ENCODE measurements at regions not wholly inside any gene's neighbourhood (a gene's known extent, or its start where the extent isn't known, plus 50 kb on each side); places are given as distances from the start of the nearest gene placed in this dataset.

- no peak overlapping the region for H3K4me3 Mint-ChIP-seq (ENCODE audit: unreplicated experiment)
- DNase-seq (ENCODE audit: low spot score) = no peak
- peaks cover 3% of the 10 kb centered on the region for H3K36me3 Mint-ChIP-seq (ENCODE audit: low read depth, unreplicated experiment)
- peaks cover 15% of the 10 kb centered on the region for H3K27me3 Mint-ChIP-seq (ENCODE audit: unreplicated experiment)
- no peaks in the 10 kb centered on the region for H3K9me3 Mint-ChIP-seq (ENCODE audit: unreplicated experiment)
- peaks cover 36% of the 10 kb centered on the region for H3K4me1 Mint-ChIP-seq (ENCODE audit: unreplicated experiment)
- TF ChIP-seq CTCF (IDR thresholded peaks at IDR 0.05; ENCODE audit: unreplicated experiment) = no peak
- no peak overlapping the region for H3K27ac Mint-ChIP-seq (ENCODE audit: unreplicated experiment)
These were observed 378.3 kb upstream of the MYT1L start for GRCh38 chr2:2709431-2709770.

GRCh38 chr2:2708575-2709430 is 377.7 kb upstream of the MYT1L start:
- H3K4me3 Mint-ChIP-seq (ENCODE audit: unreplicated experiment) = no peak overlapping the region
- peaks cover 3% of the 10 kb centered on the region for H3K36me3 Mint-ChIP-seq (ENCODE audit: low read depth, unreplicated experiment)
- H3K4me1 Mint-ChIP-seq (ENCODE audit: unreplicated experiment) = peaks cover 42% of the 10 kb centered on the region
- peaks cover 15% of the 10 kb centered on the region for H3K27me3 Mint-ChIP-seq (ENCODE audit: unreplicated experiment)
- DNase-seq (ENCODE audit: low spot score) = no peak
- no peaks in the 10 kb centered on the region for H3K9me3 Mint-ChIP-seq (ENCODE audit: unreplicated experiment)
- TF ChIP-seq CTCF (IDR thresholded peaks at IDR 0.05; ENCODE audit: unreplicated experiment) = no peak
- H3K27ac Mint-ChIP-seq (ENCODE audit: unreplicated experiment) = no peak overlapping the region

- no peak overlapping the region for H3K4me3 Mint-ChIP-seq (ENCODE audit: unreplicated experiment)
- H3K9me3 Mint-ChIP-seq (ENCODE audit: unreplicated experiment) = no peaks in the 10 kb centered on the region
- peaks cover 3% of the 10 kb centered on the region for H3K36me3 Mint-ChIP-seq (ENCODE audit: low read depth, unreplicated experiment)
- no peak for TF ChIP-seq CTCF (IDR thresholded peaks at IDR 0.05; ENCODE audit: unreplicated experiment)
- peaks cover 15% of the 10 kb centered on the region for H3K27me3 Mint-ChIP-seq (ENCODE audit: unreplicated experiment)
- H3K4me1 Mint-ChIP-seq (ENCODE audit: unreplicated experiment) = peaks cover 38% of the 10 kb centered on the region
- DNase-seq (ENCODE audit: low spot score) = no peak
- H3K27ac Mint-ChIP-seq (ENCODE audit: unreplicated experiment) = no peak overlapping the region
These were observed 376.3 kb upstream of the MYT1L start for GRCh38 chr2:2707206-2707991.

- Mint-ChIP-seq H3K4me3 (ENCODE audit: unreplicated experiment) (no peak overlapping the region), H3K9me3 (ENCODE audit: unreplicated experiment) (no peaks in the 10 kb centered on the region), H3K27ac (ENCODE audit: unreplicated experiment) (no peak overlapping the region), H3K4me1 (ENCODE audit: unreplicated experiment) (peaks cover 38% of the 10 kb centered on the region), H3K27me3 (ENCODE audit: unreplicated experiment) (peaks cover 13% of the 10 kb centered on the region), H3K36me3 (ENCODE audit: low read depth, unreplicated experiment) (peaks cover 3% of the 10 kb centered on the region)
- no peak for DNase-seq (ENCODE audit: low spot score)
- TF ChIP-seq CTCF (IDR thresholded peaks at IDR 0.05; ENCODE audit: unreplicated experiment) = no peak
These were observed 375.2 kb upstream of the MYT1L start for GRCh38 chr2:2706306-2706705.

- H3K4me3 Mint-ChIP-seq (ENCODE audit: unreplicated experiment) = no peak overlapping the region
These were observed 374.8 kb upstream of the MYT1L start for GRCh38 chr2:2705871-2706270.

More at GRCh38 chr2:2705871-2706270, 374.8 kb upstream of the MYT1L start:
- peaks cover 3% of the 10 kb centered on the region for H3K36me3 Mint-ChIP-seq (ENCODE audit: low read depth, unreplicated experiment)
- peaks cover 38% of the 10 kb centered on the region for H3K4me1 Mint-ChIP-seq (ENCODE audit: unreplicated experiment)
- no peak for TF ChIP-seq CTCF (IDR thresholded peaks at IDR 0.05; ENCODE audit: unreplicated experiment)
- peaks cover 11% of the 10 kb centered on the region for H3K27me3 Mint-ChIP-seq (ENCODE audit: unreplicated experiment)
- no peak overlapping the region for H3K27ac Mint-ChIP-seq (ENCODE audit: unreplicated experiment)
- DNase-seq (ENCODE audit: low spot score) = no peak
- H3K9me3 Mint-ChIP-seq (ENCODE audit: unreplicated experiment) = no peaks in the 10 kb centered on the region

Measured in endothelial cell (in vitro differentiated cells).